ENCODE measurements at regions not wholly inside any gene's neighbourhood (a gene's known extent, or its start where the extent isn't known, plus 50 kb on each side); places are given as distances from the start of the nearest gene placed in this dataset.
"Not testable (repeated sequence)": the region's sequence is repeated elsewhere in the genome, so short reads cannot be mapped to it uniquely, and the experiment has no call there.

DNA sequence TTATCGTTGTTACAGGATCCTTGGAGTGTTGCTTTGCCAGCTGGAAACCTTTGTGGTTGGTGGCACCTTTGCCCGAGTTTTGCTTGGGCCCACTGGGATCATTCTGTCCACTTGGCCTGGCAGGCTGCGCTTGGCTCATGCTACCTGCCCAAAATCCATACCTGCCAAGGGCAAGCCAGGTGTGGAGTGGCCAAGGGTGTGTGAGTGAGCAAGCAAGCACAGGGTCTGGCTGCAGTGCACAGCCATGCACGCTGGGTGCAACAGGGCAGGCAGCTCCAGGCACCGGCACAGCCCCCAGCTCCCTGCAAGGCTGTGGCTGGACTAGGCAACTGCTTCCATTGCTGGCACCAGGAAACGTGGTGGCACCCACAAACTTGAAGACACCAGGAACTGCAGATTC is 421.8 kb downstream of the ARL4A start:
- intact Hi-C loops (cut with DNase I), result no loop called here
- 91 to 93% methylated on average over 6 of the region's 6 CpGs for WGBS, 2 donors
- no peak for ATAC-seq
- no peak for DNase-seq
- Histone ChIP-seq H3K4me3 (no peak overlapping the region), H3K9me3 (peaks cover 0 to 10% (median 0%) of the 10 kb centered on the region in 11 donors), H3K27me3 (no peaks in the 10 kb centered on the region), H3K27ac (no peak overlapping the region), H3K36me3 (no peaks in the 10 kb centered on the region), H3K4me1 (no peaks in the 10 kb centered on the region)
- TF ChIP-seq CTCF (IDR thresholded peaks at IDR 0.05), result no peak

DNA sequence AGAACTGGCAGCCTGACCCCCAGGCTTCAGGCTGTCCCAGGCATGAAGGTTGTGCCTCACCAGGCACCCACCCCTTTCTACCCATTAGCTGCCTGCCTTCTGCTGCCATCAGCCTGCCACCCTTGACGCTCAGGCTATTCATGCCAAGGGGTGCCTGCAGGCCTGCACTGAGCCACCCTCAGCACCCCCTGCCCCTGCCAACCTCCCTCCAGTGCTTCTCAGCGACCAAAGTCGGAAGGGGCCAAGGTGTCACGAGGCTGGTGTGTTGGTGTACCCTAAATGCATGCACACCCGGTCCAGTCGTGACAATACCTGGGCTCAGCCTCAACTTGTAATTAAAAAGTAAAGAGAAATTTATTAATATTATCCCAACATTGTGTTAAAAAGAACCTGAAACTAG is 422.7 kb downstream of the ARL4A start:
- H3K4me1 ChIP-seq, result peaks cover 0 to under 1% (median 0%) of the 10 kb centered on the region in 9 donors
- no peak overlapping the region for H3K27ac ChIP-seq
- H3K9me3 ChIP-seq, result peaks cover 0 to 10% (median 0%) of the 10 kb centered on the region in 11 donors
- TF ChIP-seq CTCF (IDR thresholded peaks at IDR 0.05), result no peak
- ATAC-seq (no peak), DNase-seq (no peak)
- intact Hi-C loops (cut with DNase I), result loop anchor here in 1 of 10 donors (10.0 kb wide), 1 partner anchor 425 kb away; the partner anchor contains the start of gene ARL4A
- WGBS, 2 donors, result 99% methylated on average over 6 of the region's 6 CpGs
- H3K27me3 ChIP-seq, result no peaks in the 10 kb centered on the region
- no peak overlapping the region for H3K4me3 ChIP-seq
- H3K36me3 ChIP-seq, result no peaks in the 10 kb centered on the region

- peaks cover 0 to 10% (median 0%) of the 10 kb centered on the region in 11 donors for H3K9me3 ChIP-seq
- no peak overlapping the region for H3K27ac ChIP-seq
- no peak overlapping the region for H3K4me3 ChIP-seq
- no peak for TF ChIP-seq CTCF (IDR thresholded peaks at IDR 0.05)
- no peak for ATAC-seq
- H3K27me3 ChIP-seq, result no peaks in the 10 kb centered on the region
- peaks cover 0 to 4% (median 0%) of the 10 kb centered on the region in 9 donors for H3K4me1 ChIP-seq
- WGBS, 2 donors, result 62 to 64% methylated on average over 3 of the region's 3 CpGs
- DNase-seq, result no peak
- intact Hi-C loops (cut with DNase I), result loop anchor here in 1 of 10 donors (10.0 kb wide), 1 partner anchor 426 kb away; the partner anchor contains the start of gene ARL4A
- no peaks in the 10 kb centered on the region for H3K36me3 ChIP-seq
These were observed 423.8 kb downstream of the ARL4A start for GRCh38 chr7:13111230-13111629.

- intact Hi-C loops (cut with DNase I), result loop anchor here in 1 of 10 donors (10.0 kb wide), 1 partner anchor 429 kb away; the partner anchor contains the start of gene ARL4A
- not testable (repeated sequence) for H3K9me3 ChIP-seq, ATAC-seq, H3K4me3 ChIP-seq, H3K27me3 ChIP-seq, H3K4me1 ChIP-seq, DNase-seq, H3K27ac ChIP-seq, H3K36me3 ChIP-seq
- WGBS, 2 donors, result 98 to 99% methylated on average over 7 of the region's 7 CpGs
These were observed 426.8 kb downstream of the ARL4A start for GRCh38 chr7:13114240-13114639.

DNA sequence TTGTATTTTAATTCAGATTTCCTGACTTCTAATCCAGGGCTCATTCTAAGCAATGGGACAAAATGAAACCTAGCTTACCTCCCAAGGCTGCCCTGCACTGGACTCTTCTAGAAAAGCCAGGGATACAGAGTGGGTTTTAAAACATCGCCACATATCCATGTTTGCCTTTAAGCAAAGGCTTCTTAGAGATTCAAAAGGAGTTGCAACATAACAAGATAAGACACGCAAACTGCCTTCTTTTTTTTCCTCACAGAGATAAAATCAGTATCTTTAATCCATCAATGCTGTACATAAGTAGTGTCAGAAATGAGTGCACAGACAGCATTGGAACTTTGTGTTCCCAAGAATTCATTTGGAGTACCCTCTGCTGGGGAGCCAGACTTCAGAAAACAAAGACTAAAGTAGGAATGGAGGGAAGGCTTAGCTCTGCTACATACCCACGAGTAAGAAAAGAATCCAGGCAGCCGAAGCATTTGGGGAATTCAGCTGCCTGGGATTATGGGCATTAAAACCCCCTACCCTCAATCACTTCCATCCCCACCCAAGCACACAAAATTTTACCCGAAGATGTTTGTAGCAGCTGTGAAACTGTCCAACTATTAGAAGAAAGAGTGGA is 427.8 kb downstream of the ARL4A start:
- intact Hi-C loops (cut with DNase I), result loop anchor here in 6 of 10 donors (5.0 to 10.0 kb wide), 2 partner anchors 428 to 430 kb away; partner anchors contain the start of gene ARL4A (in 6 of the 6)
- H3K27ac ChIP-seq, result no peak overlapping the region
- H3K4me3 ChIP-seq, result no peak overlapping the region
- no peaks in the 10 kb centered on the region for H3K27me3 ChIP-seq
- peaks cover 0 to 4% (median 0%) of the 10 kb centered on the region in 9 donors for H3K4me1 ChIP-seq
- no peak for TF ChIP-seq CTCF (IDR thresholded peaks at IDR 0.05)
- WGBS, 2 donors, result 43 to 54% methylated on average over 5 of the region's 5 CpGs
- no peaks in the 10 kb centered on the region for H3K36me3 ChIP-seq
- DNase-seq (no peak), ATAC-seq (no peak)
- H3K9me3 ChIP-seq, result peaks cover 0 to 3% (median 0%) of the 10 kb centered on the region in 11 donors

Data from heart right ventricle (tissue), 16 donors.